H9 (cell line): ENCODE measurements at regions not wholly inside any gene's neighbourhood (a gene's known extent, or its start where the extent isn't known, plus 50 kb on each side); places are given as distances from the start of the nearest gene placed in this dataset.
"Not testable (repeated sequence)": the region's sequence is repeated elsewhere in the genome, so short reads cannot be mapped to it uniquely, and the experiment has no call there.

Experiments
- DNase-seq: peaks from one replicate; pipeline ENCODE4 v3.0.0-alpha.2; 2017
- H2AFZ ChIP-seq: one replicate; pipeline ENCODE4 v1.6.1; 2013; ENCODE audit warnings: mild to moderate bottlenecking, low read length, control low read depth, moderate library complexity
- H2AK5ac ChIP-seq: 2 replicates; pipeline ENCODE4 v1.6.1; 2013; ENCODE audit warnings: low read length, control low read depth, mixed read lengths; ENCODE audit not compliant: insufficient read length
- H2BK120ac ChIP-seq: one replicate; pipeline ENCODE4 v1.6.1; 2013; ENCODE audit warnings: low read depth, mild to moderate bottlenecking, low read length, control low read depth, inconsistent platforms; ENCODE audit not compliant: poor library complexity, severe bottlenecking
- H2BK12ac ChIP-seq: 2 replicates; pipeline ENCODE4 v1.6.1; 2013; ENCODE audit warnings: low read length, control low read depth, mixed read lengths, low read depth; ENCODE audit not compliant: insufficient read length
- H2BK15ac ChIP-seq: 2 replicates; pipeline ENCODE4 v1.6.1; 2013; ENCODE audit warnings: low read depth, low read length, control low read depth
- H2BK20ac ChIP-seq: one replicate; pipeline ENCODE4 v1.6.1; 2013; ENCODE audit warnings: low read depth, mild to moderate bottlenecking, low read length, control low read depth, inconsistent platforms; ENCODE audit not compliant: poor library complexity, severe bottlenecking
- H2BK5ac ChIP-seq: 2 replicates; pipeline ENCODE4 v1.6.1; 2013; ENCODE audit warnings: low read length, control low read depth, mixed read lengths; ENCODE audit not compliant: insufficient read length
- H3K14ac ChIP-seq: 2 replicates; pipeline ENCODE4 v1.6.1; 2013; ENCODE audit warnings: low read length, control low read depth; ENCODE audit not compliant: insufficient read depth
- H3K18ac ChIP-seq: 2 replicates; pipeline ENCODE4 v1.6.1; 2013; ENCODE audit warnings: low read depth, mild to moderate bottlenecking, mixed read lengths, low read length, control low read depth; ENCODE audit not compliant: insufficient read length
- H3K23ac ChIP-seq: 2 replicates; pipeline ENCODE4 v1.6.1; 2013; ENCODE audit warnings: low read length, control low read depth, mixed read lengths, low read depth; ENCODE audit not compliant: insufficient read length
- H3K23me2 ChIP-seq: 2 replicates; pipeline ENCODE4 v1.6.1; 2013; ENCODE audit warnings: low read depth, mild to moderate bottlenecking, mixed read lengths, low read length, control low read depth; ENCODE audit not compliant: insufficient read length, poor library complexity, severe bottlenecking
- H3K27ac ChIP-seq: 2 replicates; pipeline ENCODE4 v1.5.1; 2013; ENCODE audit warnings: low read length, control low read depth, mixed read lengths, low read depth; ENCODE audit not compliant: insufficient read length
- H3K27me3 ChIP-seq: 2 replicates; pipeline ENCODE4 v1.6.1; 2013; ENCODE audit warnings: low read length, control low read depth, inconsistent platforms; ENCODE audit not compliant: insufficient read depth
- H3K4ac ChIP-seq: 2 replicates; pipeline ENCODE4 v1.6.1; 2013; ENCODE audit warnings: low read depth, mild to moderate bottlenecking, control low read depth, inconsistent platforms, low read length, moderate library complexity
- H3K4me1 ChIP-seq: 2 replicates; pipeline ENCODE4 v1.6.1; 2013; ENCODE audit warnings: low read length, control low read depth, inconsistent platforms; ENCODE audit not compliant: insufficient read depth
- H3K4me2 ChIP-seq: 2 replicates; pipeline ENCODE4 v1.6.1; 2013; ENCODE audit warnings: low read length, control low read depth, mixed read lengths; ENCODE audit not compliant: insufficient read length, insufficient read depth
- H3K56ac ChIP-seq: 2 replicates; pipeline ENCODE4 v1.6.1; 2013; ENCODE audit warnings: low read depth, mild to moderate bottlenecking, mixed read lengths, low read length, control low read depth; ENCODE audit not compliant: insufficient read length
- H3K79me1 ChIP-seq: 2 replicates; pipeline ENCODE4 v1.6.1; 2013; ENCODE audit warnings: low read depth, mild to moderate bottlenecking, moderate library complexity, low read length, control low read depth, inconsistent platforms; ENCODE audit not compliant: insufficient read depth, poor library complexity, severe bottlenecking
- H3K79me2 ChIP-seq: 2 replicates; pipeline ENCODE4 v1.6.1; 2013; ENCODE audit warnings: low read length, control low read depth, inconsistent platforms; ENCODE audit not compliant: insufficient read depth
- H3K9ac ChIP-seq: 2 replicates; pipeline ENCODE4 v1.6.1; 2013; ENCODE audit warnings: low read length, control low read depth, mixed read lengths; ENCODE audit not compliant: insufficient read length; ENCODE audit errors: extremely low read depth
- H3K9me3 ChIP-seq: one replicate; pipeline ENCODE4 v1.6.1; 2013; ENCODE audit warnings: low read depth, low read length, inconsistent platforms; ENCODE audit not compliant: control insufficient read depth
- H3T11ph ChIP-seq: one replicate; pipeline ENCODE4 v1.6.1; 2013; ENCODE audit warnings: mild to moderate bottlenecking, low read length, control low read depth, inconsistent platforms
- H4K20me1 ChIP-seq: one replicate; pipeline ENCODE4 v1.6.1; 2013; ENCODE audit not compliant: control insufficient read depth, insufficient read length, insufficient read depth
- H4K5ac ChIP-seq: 2 replicates; pipeline ENCODE4 v1.6.1; 2013; ENCODE audit warnings: low read depth, mild to moderate bottlenecking, mixed read lengths, low read length, control low read depth; ENCODE audit not compliant: insufficient read length
- H4K8ac ChIP-seq: replicated peaks from 2 replicates; pipeline ENCODE4 v1.6.1; 2013; ENCODE audit warnings: low read length, control low read depth, mixed read lengths, low read depth; ENCODE audit not compliant: insufficient read length
- H4K91ac ChIP-seq: 2 replicates; pipeline ENCODE4 v1.6.1; 2013; ENCODE audit warnings: low read depth, mild to moderate bottlenecking, moderate library complexity, mixed read lengths, low read length, control low read depth; ENCODE audit not compliant: insufficient read length
- H3K27ac Mint-ChIP-seq, 3 experiments: 2 replicates in 2 of 3; 3 replicates in 1 of 3; pipeline ENCODE4 v1.8.0; 2020 to 2021; ENCODE audit warnings: mixed read lengths in 3 of 3, mild to moderate bottlenecking in 1 of 3, moderate library complexity in 1 of 3
- H3K27me3 Mint-ChIP-seq: 2 replicates; pipeline ENCODE4 v1.8.0; 2021; ENCODE audit warnings: low read depth, mild to moderate bottlenecking, moderate library complexity, mixed read lengths
- H3K36me3 Mint-ChIP-seq, 3 experiments: 2 replicates in 2 of 3; 3 replicates in 1 of 3; pipeline ENCODE4 v1.8.0; 2020 to 2021; ENCODE audit warnings: low read depth in 3 of 3, mixed read lengths in 3 of 3; ENCODE audit not compliant: insufficient read depth in 1 of 3
- H3K4me1 Mint-ChIP-seq, 2 experiments: 2 replicates each; pipeline ENCODE4 v1.8.0; 2020; ENCODE audit warnings: mixed read lengths in 2 of 2
- H3K4me3 Mint-ChIP-seq, 2 experiments: 2 replicates in 1 of 2; 3 replicates in 1 of 2; pipeline ENCODE4 v1.8.0; 2020 to 2021; ENCODE audit warnings: mild to moderate bottlenecking in 2 of 2, mixed read lengths in 2 of 2, moderate library complexity in 1 of 2
- H3K9me3 Mint-ChIP-seq, 2 experiments: 2 replicates in 1 of 2; 3 replicates in 1 of 2; pipeline ENCODE4 v1.8.0; 2020; ENCODE audit warnings: mild to moderate bottlenecking in 2 of 2, mixed read lengths in 2 of 2, moderate library complexity in 1 of 2
- WGBS: extraction: QIAGEN DNeasy Blood & Tissue Kit; methylation state at CpG from one replicate; pipeline ENCODE4 v1.1.7; 2013; ENCODE audit warnings: missing lambda C conversion rate, low lambda C conversion rate, mixed read lengths; ENCODE audit not compliant: insufficient read length; ENCODE audit errors: extremely low coverage; 5-methylcytosine and 5-hydroxymethylcytosine counted together

GRCh38 chr1:857926-858648 lies 65.6 kb upstream of the SAMD11 start:
- H3K23ac ChIP-seq, H2BK15ac ChIP-seq, H3K9me3 Mint-ChIP-seq, H3K4me2 ChIP-seq, H2BK120ac ChIP-seq, H3K27me3 ChIP-seq, H3K79me1 ChIP-seq, H4K5ac ChIP-seq, H3K14ac ChIP-seq, H3K4me1 ChIP-seq, H2BK5ac ChIP-seq, H3K36me3 Mint-ChIP-seq, H4K91ac ChIP-seq, H3K9ac ChIP-seq, H2BK20ac ChIP-seq, H2AFZ ChIP-seq, H3K9me3 ChIP-seq, H3K23me2 ChIP-seq, H3T11ph ChIP-seq, H3K18ac ChIP-seq, H4K20me1 ChIP-seq, H2BK12ac ChIP-seq, H3K27ac ChIP-seq, H3K79me2 ChIP-seq, DNase-seq, H4K8ac ChIP-seq, H3K4ac ChIP-seq, H2AK5ac ChIP-seq, H3K56ac ChIP-seq: not testable (repeated sequence)
- H3K27me3 Mint-ChIP-seq = peaks cover 34% of the 10 kb centered on the region
- peak overlapping the region in 1 of 3 experiments; percentile 53; a peak in 1 of 7 replicates for H3K27ac Mint-ChIP-seq
- H3K4me1 Mint-ChIP-seq = peaks cover 10% of the 10 kb centered on the region in 2 experiments
- peak overlapping the region in 1 of 2 experiments; percentile 9; a peak in 1 of 5 replicates for H3K4me3 Mint-ChIP-seq
- no CpG with 5 or more reads among the region's 16 CpGs for WGBS

- H3K4me3 Mint-ChIP-seq = peak overlapping the region in 1 of 2 experiments; percentile 9; a peak in 2 of 5 replicates
- not testable (repeated sequence) for H3K18ac ChIP-seq, H3K79me2 ChIP-seq, H3K9me3 ChIP-seq, H2BK120ac ChIP-seq, H4K5ac ChIP-seq, H4K20me1 ChIP-seq, H3K4me1 ChIP-seq, H4K91ac ChIP-seq, H3K27ac ChIP-seq, H2BK5ac ChIP-seq, H2BK15ac ChIP-seq, H3K4me2 ChIP-seq, H3K14ac ChIP-seq, H3T11ph ChIP-seq, H3K79me1 ChIP-seq, H3K9ac ChIP-seq, H3K56ac ChIP-seq, H3K23ac ChIP-seq, H3K4ac ChIP-seq, H2AFZ ChIP-seq, H2BK20ac ChIP-seq, H3K36me3 Mint-ChIP-seq, H3K9me3 Mint-ChIP-seq, H2BK12ac ChIP-seq, H3K27me3 ChIP-seq, H2AK5ac ChIP-seq, H3K23me2 ChIP-seq, DNase-seq, H4K8ac ChIP-seq
- WGBS = no CpG with 5 or more reads among the region's 12 CpGs
- H3K27me3 Mint-ChIP-seq = peaks cover 40% of the 10 kb centered on the region
- peaks cover 10% of the 10 kb centered on the region in 2 experiments for H3K4me1 Mint-ChIP-seq
- H3K27ac Mint-ChIP-seq = peak overlapping the region in 1 of 3 experiments; percentile 53; a peak in 2 of 7 replicates
Measured at GRCh38 chr1:858649-859041, 65.1 kb upstream of the SAMD11 start.
